Gastroesophageal sphincter (tissue), 4 donors: ENCODE measurements at regions not wholly inside any gene's neighbourhood (a gene's known extent, or its start where the extent isn't known, plus 50 kb on each side); places are given as distances from the start of the nearest gene placed in this dataset.

Experiments
- ATAC-seq: fragments of 150-250 bp; one replicate; pipeline ENCODE4 v1.9.1; 2016; ENCODE audit warnings: mild to moderate bottlenecking, moderate library complexity
- H3K27ac ChIP-seq, 4 donors: fragments of 200-600 bp; sonication (generic) in 3 of 4; 1 replicate in 3 of 4; 2 replicates in 1 of 4; pipeline ENCODE4 v1.5.1; 2016 to 2019
- H3K27me3 ChIP-seq: fragments of 200-600 bp; sonication (generic); one replicate; pipeline ENCODE4 v1.5.1; 2019
- H3K36me3 ChIP-seq, 2 donors: fragments of 200-600 bp; sonication (generic); one replicate each; pipeline ENCODE4 v1.5.1; 2019; ENCODE audit warnings: control low read depth in 1 of 2
- H3K4me1 ChIP-seq, 3 donors: fragments of 200-600 bp; sonication (generic); 1 replicate in 2 of 3; 2 replicates in 1 of 3; pipeline ENCODE4 v1.5.1; 2016 to 2019; ENCODE audit warnings: control low read depth in 2 of 3
- H3K4me3 ChIP-seq, 2 donors: fragments of 200-600 bp; sonication (generic); one replicate each; pipeline ENCODE4 v1.5.1; 2019; ENCODE audit warnings: mild to moderate bottlenecking in 1 of 2, moderate library complexity in 1 of 2
- H3K9me3 ChIP-seq, 3 donors: fragments of 200-600 bp; sonication (generic); one replicate each; pipeline ENCODE4 v1.5.1; 2017 to 2019; ENCODE audit warnings: control low read depth in 2 of 3
- CTCF ChIP-seq, 4 experiments: fragments of 200-600 bp in 2 of 4; fragments of 450-650 bp in 2 of 4; sonication (generic) in 1 of 4; IDR thresholded peaks; one replicate each; pipeline ENCODE4 v1.5.1; 2017 to 2019; ENCODE audit warnings: antibody characterized with exemption in 4 of 4, mild to moderate bottlenecking in 2 of 4, moderate library complexity in 2 of 4
- EP300 ChIP-seq: sonication (generic); formaldehyde crosslinking; IDR thresholded peaks from one replicate; pipeline ENCODE4 v1.6.1; 2017; ENCODE audit warnings: antibody characterized with exemption, mild to moderate bottlenecking
- POLR2A ChIP-seq, 2 donors: fragments of 450-650 bp; IDR thresholded peaks; one replicate each; pipeline ENCODE4 v1.6.1; 2017; ENCODE audit warnings: antibody characterized with exemption in 2 of 2, mild to moderate bottlenecking in 2 of 2, moderate library complexity in 1 of 2
- POLR2AphosphoS5 ChIP-seq: sonication (generic); formaldehyde crosslinking; IDR thresholded peaks from one replicate; pipeline ENCODE4 v1.6.1; 2017; ENCODE audit warnings: antibody characterized with exemption
- WGBS, 2 donors: methylation state at CpG; one replicate each; pipeline ENCODE4 v1.1.5; 2018; ENCODE audit warnings: low coverage in 1 of 2; 5-methylcytosine and 5-hydroxymethylcytosine counted together

- Histone ChIP-seq H3K36me3 (no peaks in the 10 kb centered on the region), H3K27me3 (no peaks in the 10 kb centered on the region), H3K4me1 (peaks cover 0 to 46% (median 0%) of the 10 kb centered on the region in 3 donors), H3K4me3 (no peak overlapping the region), H3K9me3 (no peaks in the 10 kb centered on the region), H3K27ac (peak overlapping the region in 1 of 4 donors; percentile 59)
- TF ChIP-seq POLR2A (IDR thresholded peaks at IDR 0.05), result no peak
- TF ChIP-seq POLR2AphosphoS5, result no peak
- no peak for TF ChIP-seq EP300
- TF ChIP-seq CTCF (IDR thresholded peaks at IDR 0.05), result no peak
- 74 to 80% methylated on average over 3 of the region's 3 CpGs for WGBS, 2 donors
- no peak for ATAC-seq
These were observed 246.3 kb upstream of the KBTBD8 start for GRCh38 chr3:66751842-66752241.

DNA sequence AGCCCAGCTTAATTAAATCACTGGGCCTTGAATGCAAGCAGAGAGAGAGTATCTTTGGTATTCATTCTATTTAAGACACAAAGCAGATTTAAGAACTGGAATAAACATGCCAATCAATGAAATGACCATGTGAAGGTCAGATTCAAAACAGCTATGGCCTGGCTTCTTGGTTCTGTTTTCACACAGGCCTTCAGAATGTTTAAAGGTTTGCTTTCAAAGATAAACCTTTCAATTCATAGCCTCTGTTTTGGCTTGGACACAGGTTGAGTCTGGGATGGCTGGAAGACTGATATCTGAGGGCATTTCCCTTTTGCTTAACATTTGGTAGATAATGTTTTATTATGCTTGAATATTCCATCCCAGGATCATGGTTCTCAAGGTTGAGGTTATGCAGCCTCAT is 244.4 kb upstream of the KBTBD8 start:
- Histone ChIP-seq H3K36me3 (no peaks in the 10 kb centered on the region), H3K27me3 (no peaks in the 10 kb centered on the region), H3K4me1 (peaks cover 0 to 36% (median 0%) of the 10 kb centered on the region in 3 donors), H3K9me3 (no peaks in the 10 kb centered on the region), H3K4me3 (no peak overlapping the region), H3K27ac (peak overlapping the region in 1 of 4 donors; percentile 29)
- no peak for TF ChIP-seq POLR2AphosphoS5
- TF ChIP-seq POLR2A (IDR thresholded peaks at IDR 0.05), result no peak
- TF ChIP-seq CTCF (IDR thresholded peaks at IDR 0.05), result no peak
- TF ChIP-seq EP300, result no peak
- ATAC-seq, result no peak

- ATAC-seq, result no peak
- TF ChIP-seq EP300, result no peak
- TF ChIP-seq CTCF (IDR thresholded peaks at IDR 0.05), result no peak
- no peak for TF ChIP-seq POLR2A (IDR thresholded peaks at IDR 0.05)
- no peak for TF ChIP-seq POLR2AphosphoS5
- Histone ChIP-seq H3K36me3 (no peaks in the 10 kb centered on the region), H3K4me1 (peaks cover 0 to 31% (median 0%) of the 10 kb centered on the region in 3 donors), H3K4me3 (no peak overlapping the region), H3K9me3 (no peaks in the 10 kb centered on the region), H3K27ac (no peak overlapping the region), H3K27me3 (no peaks in the 10 kb centered on the region)
- WGBS, 2 donors, result 92 to 93% methylated on average over 4 to 7 of the region's 7 CpGs
These were observed 243.5 kb upstream of the KBTBD8 start for GRCh38 chr3:66754613-66755012.

DNA sequence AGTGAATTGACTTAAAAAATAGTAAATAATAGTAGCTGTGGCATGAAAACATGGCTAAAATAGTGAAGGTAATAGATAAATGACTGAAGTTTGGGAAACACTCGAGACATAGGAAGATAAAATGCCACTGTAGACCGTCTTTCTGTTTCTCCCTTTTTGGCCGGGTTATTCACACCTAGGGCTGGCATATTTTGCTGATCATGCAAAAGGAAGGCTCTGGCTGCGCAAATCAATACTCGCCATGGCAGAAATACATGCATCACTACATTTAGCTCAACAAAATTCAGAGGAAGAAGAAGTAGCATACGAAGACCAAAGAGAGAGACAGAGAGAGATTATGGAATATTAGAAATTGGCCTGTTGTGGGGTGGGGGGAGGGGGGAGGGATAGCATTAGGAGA is 242.2 kb upstream of the KBTBD8 start:
- Histone ChIP-seq H3K4me3 (no peak overlapping the region), H3K27me3 (no peaks in the 10 kb centered on the region), H3K27ac (no peak overlapping the region), H3K4me1 (peaks cover 0 to 27% (median 0%) of the 10 kb centered on the region in 3 donors), H3K9me3 (no peaks in the 10 kb centered on the region), H3K36me3 (no peaks in the 10 kb centered on the region)
- WGBS, 2 donors, result 94 to 97% methylated on average over 4 to 5 of the region's 6 CpGs
- no peak for TF ChIP-seq CTCF (IDR thresholded peaks at IDR 0.05)
- no peak for TF ChIP-seq POLR2AphosphoS5
- TF ChIP-seq EP300, result no peak
- no peak for TF ChIP-seq POLR2A (IDR thresholded peaks at IDR 0.05)
- no peak for ATAC-seq

DNA sequence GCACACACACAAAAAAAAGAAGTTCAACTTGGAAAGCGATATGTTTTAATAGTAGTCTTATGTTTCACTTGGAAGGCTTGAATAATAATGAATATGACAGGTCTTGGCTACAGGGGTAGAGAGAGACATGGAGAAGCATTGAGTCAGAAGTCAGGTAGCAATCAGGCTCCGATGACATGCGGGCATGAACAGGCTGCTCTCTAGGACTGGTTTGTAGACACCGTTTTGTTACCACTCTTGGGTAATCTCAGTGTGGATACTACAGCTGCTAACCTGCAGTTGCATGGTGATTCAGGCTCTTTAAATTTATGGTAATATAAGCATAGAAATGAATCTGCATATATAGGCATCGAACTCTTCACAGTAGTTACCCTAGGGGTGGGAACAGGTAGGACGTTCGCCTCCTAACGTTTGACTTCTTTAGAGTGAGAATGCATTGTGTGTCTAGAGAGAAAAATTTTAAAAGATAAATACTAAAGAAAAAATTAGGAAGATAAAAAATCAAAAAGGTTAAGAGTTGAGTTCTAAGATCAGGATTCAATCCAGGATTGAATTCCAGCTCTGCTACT is 241.6 kb upstream of the KBTBD8 start:
- no peaks in the 10 kb centered on the region for H3K36me3 ChIP-seq
- TF ChIP-seq EP300, result no peak
- TF ChIP-seq POLR2A (IDR thresholded peaks at IDR 0.05), result no peak
- no peak for TF ChIP-seq POLR2AphosphoS5
- no peak for TF ChIP-seq CTCF (IDR thresholded peaks at IDR 0.05)
- no peaks in the 10 kb centered on the region for H3K9me3 ChIP-seq
- WGBS, 2 donors, result 76 to 96% methylated on average over 8 of the region's 8 CpGs
- ATAC-seq, result no peak
- H3K27ac ChIP-seq, result no peak overlapping the region
- no peaks in the 10 kb centered on the region for H3K27me3 ChIP-seq
- H3K4me3 ChIP-seq, result no peak overlapping the region
- H3K4me1 ChIP-seq, result peaks cover 0 to 21% (median 0%) of the 10 kb centered on the region in 3 donors
